ENCODE measurements at regions not wholly inside any gene's neighbourhood (a gene's known extent, or its start where the extent isn't known, plus 50 kb on each side); places are given as distances from the start of the nearest gene placed in this dataset.

GRCh38 chr10:126754966-126755365 is 84.5 kb upstream of the C10orf90 start:
- no peak for TF ChIP-seq CTCF (IDR thresholded peaks at IDR 0.05)
- TF ChIP-seq POLR2AphosphoS5 (IDR thresholded peaks at IDR 0.05): no peak
- TF ChIP-seq POLR2A (IDR thresholded peaks at IDR 0.05): no peak
